ENCODE measurements at regions not wholly inside any gene's neighbourhood (a gene's known extent, or its start where the extent isn't known, plus 50 kb on each side); places are given as distances from the start of the nearest gene placed in this dataset.

GRCh38 chr4:100879471-100879870 lies 361.6 kb upstream of the EMCN start:
- no peak for TF ChIP-seq CTCF (IDR thresholded peaks at IDR 0.05)
- no peak for TF ChIP-seq POLR2A (IDR thresholded peaks at IDR 0.05)
